Activated T-cell treated with anti-CD3 and anti-CD28 coated beads, Interleukin-2, amount 50 U/mL, for 4 hours (primary cell): ENCODE measurements at regions not wholly inside any gene's neighbourhood (a gene's known extent, or its start where the extent isn't known, plus 50 kb on each side); places are given as distances from the start of the nearest gene placed in this dataset.
"Not testable (repeated sequence)": the region's sequence is repeated elsewhere in the genome, so short reads cannot be mapped to it uniquely, and the experiment has no call there.

Source experiments
- ATAC-seq, 2 donors: fragments of 200-7000 bp; cut with Tn5 transposase; one replicate each; pipeline ENCODE4 v1.10.0; 2021
- DNase-seq: peaks from one replicate; pipeline ENCODE4 v3.0.0-alpha.2; 2020
- H3K27me3 Mint-ChIP-seq: one replicate; pipeline ENCODE4 v1.8.0; 2021; ENCODE audit warnings: low read depth, mixed read lengths
- H3K36me3 Mint-ChIP-seq: one replicate; pipeline ENCODE4 v1.8.0; 2022; ENCODE audit warnings: mixed read lengths; ENCODE audit not compliant: insufficient read depth
- H3K4me1 Mint-ChIP-seq: one replicate; pipeline ENCODE4 v1.8.0; 2021; ENCODE audit warnings: low read depth, mixed read lengths
- H3K4me3 Mint-ChIP-seq: one replicate; pipeline ENCODE4 v1.8.0; 2021; ENCODE audit warnings: mild to moderate bottlenecking, moderate library complexity, mixed read lengths
- H3K9me3 Mint-ChIP-seq: one replicate; pipeline ENCODE4 v1.8.0; 2021; ENCODE audit warnings: mixed read lengths

- peaks cover 6% of the 10 kb centered on the region for H3K27me3 Mint-ChIP-seq
- H3K36me3 Mint-ChIP-seq: no peaks in the 10 kb centered on the region
- ATAC-seq (no peak), DNase-seq (no peak)
- no peak overlapping the region for H3K4me3 Mint-ChIP-seq
- no peaks in the 10 kb centered on the region for H3K4me1 Mint-ChIP-seq
- no peaks in the 10 kb centered on the region for H3K9me3 Mint-ChIP-seq
Observed at GRCh38 chr4:173091362-173091761, 77.2 kb upstream of the GALNT7 start.

GRCh38 chr4:173091958-173092357 is 76.7 kb upstream of the GALNT7 start:
- Mint-ChIP-seq H3K4me1 (no peaks in the 10 kb centered on the region), H3K27me3 (peaks cover 4% of the 10 kb centered on the region), H3K4me3 (no peak overlapping the region), H3K36me3 (no peaks in the 10 kb centered on the region), H3K9me3 (no peaks in the 10 kb centered on the region)
- DNase-seq (no peak), ATAC-seq (no peak)

GRCh38 chr4:173093361-173093760 is 75.2 kb upstream of the GALNT7 start:
- ATAC-seq (no peak), DNase-seq (no peak)
- Mint-ChIP-seq H3K4me1 (no peaks in the 10 kb centered on the region), H3K27me3 (no peaks in the 10 kb centered on the region), H3K9me3 (no peaks in the 10 kb centered on the region), H3K4me3 (no peak overlapping the region), H3K36me3 (no peaks in the 10 kb centered on the region)

- H3K9me3 Mint-ChIP-seq: no peaks in the 10 kb centered on the region
- no peak overlapping the region for H3K4me3 Mint-ChIP-seq
- ATAC-seq: no peak
- no peaks in the 10 kb centered on the region for H3K4me1 Mint-ChIP-seq
- H3K27me3 Mint-ChIP-seq: no peaks in the 10 kb centered on the region
- H3K36me3 Mint-ChIP-seq: no peaks in the 10 kb centered on the region
- no peak for DNase-seq
Observed at GRCh38 chr4:173094739-173095421, 73.7 kb upstream of the GALNT7 start.

GRCh38 chr4:173099447-173099846 is 69.2 kb upstream of the GALNT7 start:
- ATAC-seq, H3K9me3 Mint-ChIP-seq, H3K4me1 Mint-ChIP-seq, H3K27me3 Mint-ChIP-seq, H3K36me3 Mint-ChIP-seq, DNase-seq, H3K4me3 Mint-ChIP-seq: not testable (repeated sequence)

- Mint-ChIP-seq H3K36me3 (no peaks in the 10 kb centered on the region), H3K27me3 (no peaks in the 10 kb centered on the region), H3K4me3 (no peak overlapping the region), H3K4me1 (no peaks in the 10 kb centered on the region), H3K9me3 (no peaks in the 10 kb centered on the region)
- no peak for ATAC-seq
- no peak for DNase-seq
Observed at GRCh38 chr4:173111031-173111430, 57.6 kb upstream of the GALNT7 start.

DNA sequence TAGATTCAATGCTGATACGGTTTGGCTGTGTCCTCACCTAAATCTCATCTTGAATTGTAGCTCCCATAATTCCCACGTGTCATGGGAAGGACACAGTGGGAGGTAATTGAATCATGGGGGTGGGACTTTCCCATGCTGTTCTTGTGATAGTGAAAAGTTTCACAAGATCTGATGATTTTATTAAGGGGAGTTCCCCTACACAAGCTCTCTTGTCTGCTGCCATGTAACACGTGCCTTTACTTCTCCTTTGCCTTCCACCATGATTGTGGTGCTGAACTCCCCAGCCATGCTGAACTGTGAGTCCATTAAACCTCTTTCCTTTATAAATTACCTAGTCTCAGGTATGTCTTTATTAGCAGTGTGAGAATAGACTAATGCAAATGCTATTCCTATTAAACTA is 51.2 kb upstream of the GALNT7 start:
- H3K27me3 Mint-ChIP-seq, DNase-seq, H3K36me3 Mint-ChIP-seq, H3K4me3 Mint-ChIP-seq, H3K4me1 Mint-ChIP-seq, H3K9me3 Mint-ChIP-seq: not testable (repeated sequence)
- ATAC-seq: peak in 1 of 2 donors; percentile 57
